ENCODE measurements at regions not wholly inside any gene's neighbourhood (a gene's known extent, or its start where the extent isn't known, plus 50 kb on each side); places are given as distances from the start of the nearest gene placed in this dataset.

GRCh38 chr5:60516688-60517087 lies 183.3 kb downstream of the DEPDC1B start:
- H3K27ac ChIP-seq (ENCODE audit: low read depth, low read length), result no peak overlapping the region
- H2BK120ac ChIP-seq (ENCODE audit: low read depth, low read length), result no peak overlapping the region
- H3K18ac ChIP-seq (ENCODE audit: low read length), result no peak overlapping the region
- no peaks in the 10 kb centered on the region for H3K79me2 ChIP-seq (ENCODE audit: control insufficient read depth, insufficient read depth, low read length)
- DNase-seq, result no peak
- no peak overlapping the region for H2BK15ac ChIP-seq (replicated peaks; ENCODE audit: low read depth)
- no peak overlapping the region for H2BK5ac ChIP-seq (ENCODE audit: low read length)
- no peaks in the 10 kb centered on the region for H3K27me3 ChIP-seq (ENCODE audit: insufficient read depth, low read length, poor library complexity)
- H3K9ac ChIP-seq (ENCODE audit: low read length), result no peak overlapping the region
- no peak overlapping the region for H3K4me3 ChIP-seq (ENCODE audit: low read length)
- no peak overlapping the region for H3K23ac ChIP-seq (ENCODE audit: low read length)
- H3K36me3 ChIP-seq (ENCODE audit: control insufficient read depth, insufficient read depth, low read length), result no peaks in the 10 kb centered on the region
- no CpG with 5 or more reads among the region's 2 CpGs for WGBS (ENCODE audit: extremely low coverage, insufficient coverage, low lambda C conversion rate)
- H3K4me1 ChIP-seq (ENCODE audit: control insufficient read depth, low read depth, low read length), result no peaks in the 10 kb centered on the region
- H3K56ac ChIP-seq (ENCODE audit: low read length), result no peak overlapping the region
- no peaks in the 10 kb centered on the region for H3K79me1 ChIP-seq (ENCODE audit: low read length)
- no peak overlapping the region for H3K4me2 ChIP-seq (ENCODE audit: low read length)
- no peak overlapping the region for H4K8ac ChIP-seq (ENCODE audit: low read depth, low read length)
- H4K5ac ChIP-seq (ENCODE audit: low read length), result no peak overlapping the region
- no peak overlapping the region for H2AK5ac ChIP-seq (ENCODE audit: low read length)
- H3K4ac ChIP-seq (ENCODE audit: low read depth, low read length), result no peak overlapping the region

- no peak for DNase-seq
- Histone ChIP-seq H3K4me1 (ENCODE audit: control insufficient read depth, low read depth, low read length) (no peaks in the 10 kb centered on the region), H3K4ac (ENCODE audit: low read depth, low read length) (no peak overlapping the region), H2BK120ac (ENCODE audit: low read depth, low read length) (no peak overlapping the region), H2BK5ac (ENCODE audit: low read length) (no peak overlapping the region), H2AK5ac (ENCODE audit: low read length) (no peak overlapping the region), H3K4me3 (ENCODE audit: low read length) (no peak overlapping the region), H2BK15ac (replicated peaks; ENCODE audit: low read depth) (no peak overlapping the region), H3K18ac (ENCODE audit: low read length) (no peak overlapping the region), H3K79me1 (ENCODE audit: low read length) (no peaks in the 10 kb centered on the region), H3K27me3 (ENCODE audit: insufficient read depth, low read length, poor library complexity) (no peaks in the 10 kb centered on the region), H3K4me2 (ENCODE audit: low read length) (no peak overlapping the region), H3K79me2 (ENCODE audit: control insufficient read depth, insufficient read depth, low read length) (no peaks in the 10 kb centered on the region), H3K23ac (ENCODE audit: low read length) (no peak overlapping the region), H4K8ac (ENCODE audit: low read depth, low read length) (no peak overlapping the region), H3K9ac (ENCODE audit: low read length) (no peak overlapping the region), H3K36me3 (ENCODE audit: control insufficient read depth, insufficient read depth, low read length) (no peaks in the 10 kb centered on the region), H3K27ac (ENCODE audit: low read depth, low read length) (no peak overlapping the region), H3K56ac (ENCODE audit: low read length) (no peak overlapping the region), H4K5ac (ENCODE audit: low read length) (no peak overlapping the region)
- no CpG with 5 or more reads among the region's 1 CpG for WGBS (ENCODE audit: extremely low coverage, insufficient coverage, low lambda C conversion rate)
Measured at GRCh38 chr5:60514152-60514551, 185.8 kb downstream of the DEPDC1B start.

DNA sequence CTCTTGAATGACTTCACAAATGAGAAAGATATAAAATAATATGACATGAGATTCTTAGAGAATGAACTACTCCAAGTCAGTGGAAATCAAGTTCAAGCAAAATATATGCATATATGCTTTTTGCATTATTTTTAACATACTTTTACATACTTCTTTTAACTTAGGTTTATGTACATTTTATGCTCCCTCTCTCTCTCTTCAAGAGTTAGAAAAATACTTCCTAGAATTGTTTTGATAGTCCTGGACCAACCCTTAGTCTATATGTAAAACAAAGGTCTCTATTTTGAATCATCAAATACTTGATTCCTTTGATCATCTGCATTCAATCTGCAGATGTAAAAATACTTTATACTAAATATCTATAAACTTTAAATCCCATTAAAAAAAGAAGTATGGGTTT lies 187.8 kb downstream of the DEPDC1B start:
- no peak overlapping the region for H4K8ac ChIP-seq (ENCODE audit: low read depth, low read length)
- H2BK5ac ChIP-seq (ENCODE audit: low read length), result no peak overlapping the region
- no peak overlapping the region for H3K23ac ChIP-seq (ENCODE audit: low read length)
- H3K56ac ChIP-seq (ENCODE audit: low read length), result no peak overlapping the region
- no peaks in the 10 kb centered on the region for H3K36me3 ChIP-seq (ENCODE audit: control insufficient read depth, insufficient read depth, low read length)
- H2BK120ac ChIP-seq (ENCODE audit: low read depth, low read length), result no peak overlapping the region
- H2AK5ac ChIP-seq (ENCODE audit: low read length), result no peak overlapping the region
- H3K79me1 ChIP-seq (ENCODE audit: low read length), result no peaks in the 10 kb centered on the region
- no peak overlapping the region for H4K5ac ChIP-seq (ENCODE audit: low read length)
- no peak overlapping the region for H3K18ac ChIP-seq (ENCODE audit: low read length)
- H3K4ac ChIP-seq (ENCODE audit: low read depth, low read length), result no peak overlapping the region
- H2BK15ac ChIP-seq (replicated peaks; ENCODE audit: low read depth), result no peak overlapping the region
- no peak overlapping the region for H3K4me3 ChIP-seq (ENCODE audit: low read length)
- H3K9ac ChIP-seq (ENCODE audit: low read length), result no peak overlapping the region
- DNase-seq, result no peak
- no peaks in the 10 kb centered on the region for H3K4me1 ChIP-seq (ENCODE audit: control insufficient read depth, low read depth, low read length)
- H3K27ac ChIP-seq (ENCODE audit: low read depth, low read length), result no peak overlapping the region
- H3K79me2 ChIP-seq (ENCODE audit: control insufficient read depth, insufficient read depth, low read length), result no peaks in the 10 kb centered on the region
- H3K4me2 ChIP-seq (ENCODE audit: low read length), result no peak overlapping the region
- no peaks in the 10 kb centered on the region for H3K27me3 ChIP-seq (ENCODE audit: insufficient read depth, low read length, poor library complexity)

DNA sequence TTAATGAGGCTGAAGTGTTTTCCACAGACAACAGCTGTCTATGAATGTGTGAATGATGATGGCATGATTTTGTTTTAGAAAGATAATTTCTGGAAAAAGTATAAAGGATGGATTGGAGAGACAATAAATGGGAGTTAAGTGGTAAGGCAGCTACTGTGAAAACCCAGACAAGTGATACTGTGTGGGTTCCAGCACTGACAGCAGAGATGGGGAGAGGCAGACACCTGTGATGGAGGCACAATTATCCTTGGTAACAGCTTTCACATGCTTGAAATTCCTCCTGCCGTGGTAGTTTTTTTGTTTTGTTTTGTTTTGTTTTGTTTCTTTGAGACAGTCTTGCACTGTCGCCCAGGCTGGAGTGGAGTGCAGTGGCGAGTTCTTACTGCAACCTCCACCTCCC lies 189.3 kb downstream of the DEPDC1B start:
- Histone ChIP-seq H3K4me1 (ENCODE audit: control insufficient read depth, low read depth, low read length) (no peaks in the 10 kb centered on the region), H2BK5ac (ENCODE audit: low read length) (no peak overlapping the region), H2BK15ac (replicated peaks; ENCODE audit: low read depth) (no peak overlapping the region), H3K27ac (ENCODE audit: low read depth, low read length) (no peak overlapping the region), H3K4me2 (ENCODE audit: low read length) (no peak overlapping the region), H3K79me2 (ENCODE audit: control insufficient read depth, insufficient read depth, low read length) (no peaks in the 10 kb centered on the region), H3K36me3 (ENCODE audit: control insufficient read depth, insufficient read depth, low read length) (no peaks in the 10 kb centered on the region), H2AK5ac (ENCODE audit: low read length) (no peak overlapping the region), H2BK120ac (ENCODE audit: low read depth, low read length) (no peak overlapping the region), H3K23ac (ENCODE audit: low read length) (no peak overlapping the region), H3K27me3 (ENCODE audit: insufficient read depth, low read length, poor library complexity) (no peaks in the 10 kb centered on the region), H3K56ac (ENCODE audit: low read length) (no peak overlapping the region), H3K9ac (ENCODE audit: low read length) (no peak overlapping the region), H4K5ac (ENCODE audit: low read length) (no peak overlapping the region), H4K8ac (ENCODE audit: low read depth, low read length) (no peak overlapping the region), H3K4ac (ENCODE audit: low read depth, low read length) (no peak overlapping the region), H3K79me1 (ENCODE audit: low read length) (no peaks in the 10 kb centered on the region), H3K18ac (ENCODE audit: low read length) (no peak overlapping the region), H3K4me3 (ENCODE audit: low read length) (no peak overlapping the region)
- no peak for DNase-seq
- WGBS (ENCODE audit: extremely low coverage, insufficient coverage, low lambda C conversion rate), result no CpG with 5 or more reads among the region's 3 CpGs

DNA sequence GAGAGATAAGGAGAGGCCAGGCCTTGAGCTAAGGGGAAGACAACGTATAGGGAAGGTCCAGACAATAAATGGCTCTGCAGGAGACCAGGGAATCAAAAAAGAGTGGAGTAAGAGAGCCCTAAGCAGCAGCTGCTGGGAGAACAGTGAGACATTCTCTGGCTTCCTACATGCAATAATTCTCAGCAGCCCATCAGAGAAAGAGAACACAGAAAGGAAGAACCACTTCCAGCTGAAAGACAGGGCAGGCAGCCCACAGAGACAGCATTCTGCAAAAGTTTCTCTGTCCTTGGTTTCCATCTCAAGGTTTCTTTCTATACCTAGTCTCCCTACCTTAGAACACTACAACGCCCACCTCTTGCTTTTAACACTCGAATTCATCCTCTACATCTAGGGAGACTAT lies 189.9 kb downstream of the DEPDC1B start:
- H2BK120ac ChIP-seq (ENCODE audit: low read depth, low read length), result no peak overlapping the region
- H4K5ac ChIP-seq (ENCODE audit: low read length), result no peak overlapping the region
- no peak overlapping the region for H2AK5ac ChIP-seq (ENCODE audit: low read length)
- H3K4me1 ChIP-seq (ENCODE audit: control insufficient read depth, low read depth, low read length), result no peaks in the 10 kb centered on the region
- WGBS (ENCODE audit: extremely low coverage, insufficient coverage, low lambda C conversion rate), result no CpG with 5 or more reads among the region's 3 CpGs
- H3K4me3 ChIP-seq (ENCODE audit: low read length), result no peak overlapping the region
- H3K56ac ChIP-seq (ENCODE audit: low read length), result no peak overlapping the region
- H3K18ac ChIP-seq (ENCODE audit: low read length), result no peak overlapping the region
- no peak for DNase-seq
- H3K9ac ChIP-seq (ENCODE audit: low read length), result no peak overlapping the region
- H3K79me2 ChIP-seq (ENCODE audit: control insufficient read depth, insufficient read depth, low read length), result no peaks in the 10 kb centered on the region
- no peak overlapping the region for H3K4ac ChIP-seq (ENCODE audit: low read depth, low read length)
- H2BK15ac ChIP-seq (replicated peaks; ENCODE audit: low read depth), result no peak overlapping the region
- no peak overlapping the region for H3K4me2 ChIP-seq (ENCODE audit: low read length)
- no peak overlapping the region for H3K23ac ChIP-seq (ENCODE audit: low read length)
- no peaks in the 10 kb centered on the region for H3K36me3 ChIP-seq (ENCODE audit: control insufficient read depth, insufficient read depth, low read length)
- no peak overlapping the region for H2BK5ac ChIP-seq (ENCODE audit: low read length)
- no peaks in the 10 kb centered on the region for H3K27me3 ChIP-seq (ENCODE audit: insufficient read depth, low read length, poor library complexity)
- no peak overlapping the region for H3K27ac ChIP-seq (ENCODE audit: low read depth, low read length)
- no peaks in the 10 kb centered on the region for H3K79me1 ChIP-seq (ENCODE audit: low read length)
- no peak overlapping the region for H4K8ac ChIP-seq (ENCODE audit: low read depth, low read length)

- Histone ChIP-seq H3K27ac (ENCODE audit: low read depth, low read length) (no peak overlapping the region), H3K18ac (ENCODE audit: low read length) (no peak overlapping the region), H3K27me3 (ENCODE audit: insufficient read depth, low read length, poor library complexity) (no peaks in the 10 kb centered on the region), H3K4me3 (ENCODE audit: low read length) (no peak overlapping the region), H3K4me2 (ENCODE audit: low read length) (no peak overlapping the region), H3K4me1 (ENCODE audit: control insufficient read depth, low read depth, low read length) (no peaks in the 10 kb centered on the region), H2BK5ac (ENCODE audit: low read length) (no peak overlapping the region), H4K8ac (ENCODE audit: low read depth, low read length) (no peak overlapping the region), H3K4ac (ENCODE audit: low read depth, low read length) (no peak overlapping the region), H3K79me2 (ENCODE audit: control insufficient read depth, insufficient read depth, low read length) (no peaks in the 10 kb centered on the region), H3K9ac (ENCODE audit: low read length) (no peak overlapping the region), H3K36me3 (ENCODE audit: control insufficient read depth, insufficient read depth, low read length) (no peaks in the 10 kb centered on the region), H4K5ac (ENCODE audit: low read length) (no peak overlapping the region), H2BK15ac (replicated peaks; ENCODE audit: low read depth) (no peak overlapping the region), H3K23ac (ENCODE audit: low read length) (no peak overlapping the region), H3K79me1 (ENCODE audit: low read length) (no peaks in the 10 kb centered on the region), H2BK120ac (ENCODE audit: low read depth, low read length) (no peak overlapping the region), H3K56ac (ENCODE audit: low read length) (no peak overlapping the region), H2AK5ac (ENCODE audit: low read length) (no peak overlapping the region)
- WGBS (ENCODE audit: extremely low coverage, insufficient coverage, low lambda C conversion rate), result no CpG with 5 or more reads among the region's 2 CpGs
- DNase-seq, result no peak
Measured at GRCh38 chr5:60509519-60509918, 190.4 kb downstream of the DEPDC1B start.
